ENCODE measurements at regions not wholly inside any gene's neighbourhood (a gene's known extent, or its start where the extent isn't known, plus 50 kb on each side); places are given as distances from the start of the nearest gene placed in this dataset.
"Not testable (repeated sequence)": the region's sequence is repeated elsewhere in the genome, so short reads cannot be mapped to it uniquely, and the experiment has no call there.

DNA sequence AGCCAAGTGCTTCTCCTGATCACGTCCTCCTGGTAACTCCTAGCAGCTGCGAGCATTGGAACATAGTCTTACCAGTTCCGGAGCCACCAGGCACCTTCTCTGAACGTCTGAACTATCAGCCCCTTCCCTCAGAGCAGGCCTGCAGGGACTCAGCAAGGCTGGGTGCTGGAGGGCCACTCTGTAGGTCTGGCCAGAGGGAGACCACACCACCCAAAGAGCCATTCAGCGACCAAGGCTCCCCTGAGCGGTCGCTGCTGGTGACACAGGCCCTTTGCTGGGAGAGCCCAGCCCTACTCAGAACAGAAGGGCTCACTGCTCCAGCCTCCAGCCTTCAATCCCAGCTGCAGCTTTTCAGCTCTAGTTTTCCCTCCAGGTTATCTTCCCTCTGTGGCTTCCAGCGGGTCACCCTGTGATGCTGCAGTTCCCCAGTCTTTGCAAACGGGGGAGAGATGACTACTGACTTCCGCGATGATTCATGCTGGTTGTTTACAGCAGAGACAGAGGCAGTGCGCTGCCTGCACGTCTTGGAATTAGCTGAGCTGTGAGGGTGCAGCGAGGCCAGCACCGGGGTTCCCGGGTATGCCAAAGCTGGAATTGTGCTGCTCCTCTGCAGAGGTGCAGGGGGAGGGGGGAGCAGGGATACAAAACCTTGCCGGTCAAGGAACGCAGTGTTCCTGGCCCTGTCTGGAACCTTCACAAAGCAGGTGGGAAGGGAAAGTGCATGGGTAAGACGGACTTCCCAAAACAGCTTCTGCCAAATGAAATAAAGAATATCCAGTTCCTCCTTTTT, 161.4 kb downstream of the LY86 start:
- no peak for TF ChIP-seq ZNF274 (IDR thresholded peaks at IDR 0.05; ENCODE audit: low read depth, low read length)
- H3K4me3 ChIP-seq (ENCODE audit: low read length), result no peak overlapping the region

DNA sequence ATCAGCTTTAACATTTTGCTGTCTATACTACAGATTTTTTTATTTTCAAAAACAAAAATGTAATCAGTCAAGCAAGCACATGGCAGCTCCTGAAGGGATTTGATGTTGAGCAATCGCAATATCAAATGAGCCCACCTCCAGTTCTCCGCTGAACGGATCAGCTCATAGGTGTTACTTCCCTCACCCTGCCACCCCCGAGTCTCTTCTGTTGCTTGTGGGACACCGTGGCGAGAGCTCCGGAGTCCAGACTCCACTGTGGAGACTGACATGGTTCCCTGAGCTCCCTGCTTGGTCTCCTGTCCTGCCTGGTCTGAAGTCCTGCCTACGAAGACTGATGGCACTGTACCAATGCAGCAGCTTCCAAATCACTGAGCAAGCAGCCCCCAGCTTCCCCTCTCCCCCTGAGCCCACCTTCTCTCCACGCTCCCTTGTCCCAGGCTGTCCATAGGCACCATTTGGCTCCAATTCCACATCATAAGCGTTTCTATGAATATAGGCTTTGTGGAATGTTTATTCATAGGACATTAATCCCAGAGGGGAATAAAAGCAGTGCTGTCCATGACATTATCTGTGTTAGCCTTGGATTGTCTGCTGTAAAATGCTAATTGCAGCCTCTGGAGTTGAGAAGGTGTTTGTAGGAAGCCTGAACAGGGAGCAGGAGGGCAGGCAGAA, 162.2 kb downstream of the LY86 start:
- TF ChIP-seq ZNF274 (IDR thresholded peaks at IDR 0.05; ENCODE audit: low read depth, low read length), result no peak

DNA sequence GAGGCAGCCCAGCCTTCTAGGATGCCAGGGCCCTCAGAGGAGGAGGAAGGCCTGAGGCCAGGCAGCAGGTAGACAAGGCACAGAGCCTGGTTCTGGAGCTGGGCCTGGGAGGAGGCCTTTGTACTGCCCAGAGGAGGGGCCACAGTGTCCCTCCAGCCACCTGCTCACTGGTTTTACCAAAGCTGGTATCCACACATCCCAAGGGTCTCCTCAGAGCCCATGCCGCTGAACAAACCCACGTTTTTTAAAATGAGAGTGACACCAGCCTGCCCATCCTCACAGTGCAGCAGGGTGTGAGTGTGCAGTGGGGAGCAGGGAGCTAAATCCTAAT, 162.7 kb downstream of the LY86 start:
- TF ChIP-seq ZNF274 (IDR thresholded peaks at IDR 0.05; ENCODE audit: low read depth, low read length), result no peak
- H3K4me3 ChIP-seq (ENCODE audit: low read length), result no peak overlapping the region

More for the DNA sequence above, 162.2 kb downstream of the LY86 start:
- H3K4me3 ChIP-seq (ENCODE audit: low read length), result no peak overlapping the region

- TF ChIP-seq ZNF274 (IDR thresholded peaks at IDR 0.05; ENCODE audit: low read depth, low read length), result no peak
- no peak overlapping the region for H3K4me3 ChIP-seq (ENCODE audit: low read length)
Observed at GRCh38 chr6:6751619-6752023, 163.1 kb downstream of the LY86 start.

- H3K4me3 ChIP-seq (ENCODE audit: low read length), result no peak overlapping the region
- TF ChIP-seq ZNF274 (IDR thresholded peaks at IDR 0.05; ENCODE audit: low read depth, low read length), result no peak
Observed at GRCh38 chr6:6752129-6752528, 163.6 kb downstream of the LY86 start.

DNA sequence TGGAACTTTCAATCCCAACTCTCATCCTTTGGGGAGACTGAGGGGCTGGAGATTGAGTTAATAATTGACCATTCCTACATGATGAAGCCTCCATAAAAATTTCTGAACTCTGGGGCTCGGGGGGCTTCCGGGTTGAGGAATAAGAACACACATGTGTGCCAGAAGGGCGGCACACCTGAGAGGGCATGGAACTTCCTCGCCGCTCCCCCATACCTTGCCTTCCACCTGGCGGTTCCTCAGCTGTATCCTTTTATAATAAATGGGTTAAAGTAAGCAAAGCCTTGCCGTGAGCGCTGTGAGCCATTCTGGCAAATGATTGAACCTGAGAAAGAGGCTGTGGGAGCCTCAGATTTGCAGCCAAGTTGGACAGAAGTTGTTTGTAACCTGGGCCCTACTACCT, 164.8 kb downstream of the LY86 start:
- no peak overlapping the region for H3K4me3 ChIP-seq (ENCODE audit: low read length)
- no peak for TF ChIP-seq ZNF274 (IDR thresholded peaks at IDR 0.05; ENCODE audit: low read depth, low read length)

GRCh38 chr6:6756526-6756925, 168.0 kb downstream of the LY86 start:
- H3K4me3 ChIP-seq (ENCODE audit: low read length), result no peak overlapping the region
- no peak for TF ChIP-seq ZNF274 (IDR thresholded peaks at IDR 0.05; ENCODE audit: low read depth, low read length)

DNA sequence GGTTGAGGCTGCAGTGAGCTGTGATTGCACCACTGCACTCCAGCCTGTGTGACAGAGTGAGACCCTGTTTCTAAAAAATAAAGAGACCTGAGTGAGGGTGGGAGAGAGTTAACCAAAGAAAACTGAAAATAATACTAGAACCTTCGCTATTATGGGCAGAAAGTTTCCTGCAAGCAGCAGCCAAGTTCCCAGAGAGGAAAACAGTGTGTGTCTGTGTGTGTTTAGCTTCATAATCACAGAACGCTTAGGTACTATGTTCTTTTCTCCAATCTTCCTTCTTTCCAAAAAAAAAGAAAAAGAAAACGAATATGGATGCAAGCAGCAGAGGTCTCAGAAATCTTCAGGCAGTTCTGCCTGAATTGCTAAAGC, 170.0 kb downstream of the LY86 start:
- no peak for TF ChIP-seq ZNF274 (IDR thresholded peaks at IDR 0.05; ENCODE audit: low read depth, low read length)
- H3K4me3 ChIP-seq (ENCODE audit: low read length), result no peak overlapping the region

DNA sequence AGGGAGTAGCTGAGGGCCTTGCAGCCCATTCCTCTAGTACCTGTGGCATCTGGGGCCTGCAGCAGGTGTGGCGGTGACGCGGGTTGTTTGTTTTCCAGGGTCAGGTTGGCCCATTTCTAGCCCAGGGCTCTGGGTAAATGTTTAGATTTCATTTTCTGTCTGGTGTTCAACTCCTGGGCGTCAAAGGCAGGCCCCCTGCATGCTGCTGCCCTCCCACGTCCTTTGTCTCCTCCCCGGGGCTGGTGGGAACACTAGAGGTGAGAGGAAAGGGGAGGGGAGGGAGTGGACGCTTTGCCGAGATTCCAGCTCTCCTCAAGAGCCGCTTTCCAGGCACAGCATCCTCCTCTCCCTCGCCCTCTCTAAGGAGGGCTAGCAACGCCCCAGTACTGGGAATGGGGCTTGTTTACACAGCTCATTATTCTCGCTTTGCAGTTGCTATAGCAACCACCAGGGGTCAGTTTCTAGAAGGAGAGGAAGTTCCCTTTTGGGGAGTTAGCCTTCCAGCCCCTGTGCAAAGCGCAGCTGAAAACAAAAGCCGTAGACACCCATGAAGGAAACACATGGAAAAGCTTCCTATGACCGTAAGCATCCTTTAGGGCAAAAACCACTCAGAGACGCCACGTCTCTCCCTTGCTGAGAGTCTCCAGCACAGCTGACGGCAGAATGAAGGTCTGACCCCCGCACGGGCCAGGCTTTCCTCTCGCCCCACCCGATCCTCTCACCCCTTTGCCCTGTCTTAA, 170.6 kb downstream of the LY86 start:
- TF ChIP-seq ZNF274 (IDR thresholded peaks at IDR 0.05; ENCODE audit: low read depth, low read length), result no peak
- no peak overlapping the region for H3K4me3 ChIP-seq (ENCODE audit: low read length)

- H3K4me3 ChIP-seq (ENCODE audit: low read length), result no peak overlapping the region
- TF ChIP-seq ZNF274 (IDR thresholded peaks at IDR 0.05; ENCODE audit: low read depth, low read length), result no peak
Observed at GRCh38 chr6:6760002-6760401, 171.5 kb downstream of the LY86 start.

DNA sequence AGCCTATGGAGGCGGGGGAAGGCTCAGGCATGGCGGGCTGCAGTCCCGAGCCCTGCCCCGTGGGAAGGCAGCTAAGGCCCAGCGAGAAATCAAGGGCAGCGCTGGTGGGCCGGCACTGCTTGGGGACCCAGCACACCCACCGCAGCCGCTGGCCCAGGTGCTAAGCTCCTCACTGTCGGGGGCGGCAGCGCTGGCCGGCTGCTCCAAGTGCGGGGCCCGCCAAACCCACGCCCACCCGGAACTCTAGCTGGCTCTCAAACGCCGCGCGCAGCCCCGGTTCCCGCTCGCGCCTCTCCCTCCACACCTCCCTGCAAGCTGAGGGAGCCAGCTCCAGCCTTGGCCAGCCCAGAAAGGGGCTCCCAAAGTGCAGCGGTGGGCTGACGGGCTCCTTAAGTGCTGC, 174.0 kb downstream of the LY86 start:
- not testable (repeated sequence) for H3K4me3 ChIP-seq (ENCODE audit: low read length)

DNA sequence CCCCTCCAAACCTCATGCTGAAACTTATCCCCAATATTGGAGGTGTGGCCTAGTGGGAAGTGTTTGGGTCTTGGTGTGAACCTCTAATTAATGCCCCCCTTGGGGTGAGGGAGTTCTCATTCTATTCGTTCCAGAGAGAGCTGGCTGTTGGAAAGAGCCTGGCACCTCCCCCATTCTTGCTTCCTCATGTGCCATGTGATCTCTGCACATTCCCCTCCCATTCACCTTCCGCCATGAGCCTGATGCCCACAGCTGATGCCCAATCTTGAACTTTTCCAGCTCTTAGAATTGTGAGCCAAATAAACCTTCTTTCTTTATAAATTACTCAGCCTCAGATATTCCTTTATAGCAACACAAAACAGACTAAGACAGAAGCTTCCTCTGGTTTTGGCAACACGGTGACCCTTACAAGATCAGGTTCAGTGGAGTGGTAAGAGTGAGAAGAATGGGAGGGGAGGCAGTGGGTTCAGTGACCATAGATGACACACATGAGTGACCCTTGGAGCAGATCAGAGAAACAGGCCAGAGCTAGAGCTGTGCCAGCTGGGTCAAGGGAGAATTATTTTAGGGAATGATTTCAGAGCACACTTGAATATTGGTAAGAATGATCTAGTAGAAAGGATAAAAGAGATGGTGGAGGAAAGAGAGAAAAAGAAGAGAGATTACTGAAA, 176.4 kb downstream of the LY86 start:
- no peak for TF ChIP-seq ZNF274 (IDR thresholded peaks at IDR 0.05; ENCODE audit: low read depth, low read length)
- H3K4me3 ChIP-seq (ENCODE audit: low read length), result no peak overlapping the region

DNA sequence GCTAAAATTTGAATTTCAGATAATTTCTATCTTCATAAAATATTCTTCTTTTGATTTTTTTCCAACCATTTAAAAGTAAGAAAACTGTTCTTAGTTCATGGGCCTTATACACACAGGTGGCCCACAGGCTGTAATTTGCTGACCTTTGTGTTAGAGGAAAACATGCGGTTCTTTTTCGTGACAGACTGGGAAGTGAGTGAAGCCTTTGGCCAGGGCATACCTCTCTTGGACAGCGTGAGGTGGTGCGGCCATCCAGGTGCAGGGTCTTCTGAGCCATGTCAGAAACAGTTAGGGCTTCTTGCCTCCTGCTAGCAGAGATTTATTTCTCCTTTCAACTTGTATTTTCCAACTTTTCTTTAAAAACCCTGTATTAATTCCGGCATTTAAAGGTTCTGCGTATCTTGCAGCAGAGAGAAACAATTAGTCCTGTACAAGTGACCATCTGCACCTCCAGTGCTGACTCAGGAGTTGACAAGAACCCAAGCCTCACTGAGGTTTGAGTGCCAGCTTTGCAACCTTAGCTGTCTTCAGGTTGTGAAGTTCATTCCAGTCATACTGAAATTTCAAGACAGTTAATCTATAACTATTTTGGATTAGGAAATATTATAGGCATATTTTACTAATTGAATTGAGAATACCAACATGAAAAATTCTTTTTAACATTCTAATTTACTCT, 177.8 kb downstream of the LY86 start:
- TF ChIP-seq ZNF274 (IDR thresholded peaks at IDR 0.05; ENCODE audit: low read depth, low read length), result no peak
- no peak overlapping the region for H3K4me3 ChIP-seq (ENCODE audit: low read length)

- no peak for TF ChIP-seq ZNF274 (IDR thresholded peaks at IDR 0.05; ENCODE audit: low read depth, low read length)
- H3K4me3 ChIP-seq (ENCODE audit: low read length), result no peak overlapping the region
Observed at GRCh38 chr6:6769466-6769865, 180.9 kb downstream of the LY86 start.
